ENCODE measurements at regions not wholly inside any gene's neighbourhood (a gene's known extent, or its start where the extent isn't known, plus 50 kb on each side); places are given as distances from the start of the nearest gene placed in this dataset.
"Not testable (repeated sequence)": the region's sequence is repeated elsewhere in the genome, so short reads cannot be mapped to it uniquely, and the experiment has no call there.

- FAIRE-seq (no peak), DNase-seq (ENCODE audit: insufficient read length, low spot score) (no peak)
- TF ChIP-seq SPI1 (IDR thresholded peaks at IDR 0.05; ENCODE audit: low read depth, low read length) (no peak), POU2F2 (IDR thresholded peaks at IDR 0.05; ENCODE audit: low read depth, low read length) (no peak), POLR2AphosphoS5 (IDR thresholded peaks at IDR 0.05; ENCODE audit: low read depth, low read length) (no peak), POLR2A (IDR thresholded peaks at IDR 0.05; ENCODE audit: low read depth, low read length) (no peak), PAX5 (IDR thresholded peaks at IDR 0.05; ENCODE audit: insufficient read depth, low read length, severe bottlenecking) (no peak)
Measured at GRCh38 chr10:33492701-33493345, 158.4 kb upstream of the NRP1 start.

DNA sequence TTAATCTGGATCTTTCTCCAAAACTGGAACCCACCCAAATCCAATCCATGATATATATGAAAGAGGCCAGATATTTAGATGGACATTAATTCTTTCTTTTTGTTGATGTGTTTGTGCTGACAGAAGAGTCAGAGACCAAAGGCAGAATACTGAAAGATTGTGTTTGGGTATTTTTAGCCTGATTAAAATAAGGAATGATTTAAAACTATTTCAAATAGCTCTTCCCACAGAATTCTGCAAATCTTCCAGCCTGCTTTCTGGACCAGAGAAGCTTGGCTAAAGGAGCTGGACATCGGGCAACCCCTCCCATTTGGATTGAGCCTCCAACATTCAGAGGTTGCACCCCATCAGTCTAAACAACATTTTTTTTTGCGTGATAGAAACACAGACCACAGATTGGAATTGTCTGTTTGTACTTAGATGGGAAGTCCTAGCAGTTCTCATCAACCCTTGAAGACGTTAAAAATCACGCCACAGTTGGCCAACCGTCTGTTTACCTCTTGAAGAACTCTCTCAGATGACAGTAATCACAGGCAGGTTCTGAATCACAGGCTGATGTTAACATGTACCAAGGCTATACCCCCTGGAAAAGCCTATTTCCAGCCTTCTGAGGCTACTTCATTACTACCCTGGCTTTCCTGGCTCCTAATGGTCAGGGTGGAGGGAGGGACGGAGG, 155.2 kb upstream of the NRP1 start:
- DNase-seq (ENCODE audit: insufficient read length, low spot score) (no peak), FAIRE-seq (no peak)
- TF ChIP-seq POLR2AphosphoS5 (IDR thresholded peaks at IDR 0.05; ENCODE audit: low read depth, low read length): no peak
- no peak for TF ChIP-seq POU2F2 (IDR thresholded peaks at IDR 0.05; ENCODE audit: low read depth, low read length)
- no peak for TF ChIP-seq SPI1 (IDR thresholded peaks at IDR 0.05; ENCODE audit: low read depth, low read length)
- TF ChIP-seq POLR2A (IDR thresholded peaks at IDR 0.05; ENCODE audit: low read depth, low read length): no peak
- TF ChIP-seq TAF1 (IDR thresholded peaks at IDR 0.05; ENCODE audit: low read depth, low read length): no peak

- FAIRE-seq (no peak), DNase-seq (ENCODE audit: insufficient read length, low spot score) (peak; percentile 5)
- TF ChIP-seq POU2F2 (IDR thresholded peaks at IDR 0.05; ENCODE audit: low read depth, low read length) (no peak), POLR2AphosphoS5 (IDR thresholded peaks at IDR 0.05; ENCODE audit: low read depth, low read length) (no peak), SPI1 (IDR thresholded peaks at IDR 0.05; ENCODE audit: low read depth, low read length) (no peak), PAX5 (IDR thresholded peaks at IDR 0.05; ENCODE audit: insufficient read depth, low read length, severe bottlenecking) (no peak), POLR2A (IDR thresholded peaks at IDR 0.05; ENCODE audit: low read depth, low read length) (no peak), TAF1 (IDR thresholded peaks at IDR 0.05; ENCODE audit: low read depth, low read length) (no peak)
Measured at GRCh38 chr10:33487014-33487776, 152.7 kb upstream of the NRP1 start.

- TF ChIP-seq POU2F2 (IDR thresholded peaks at IDR 0.05; ENCODE audit: low read depth, low read length) (no peak), POLR2A (IDR thresholded peaks at IDR 0.05; ENCODE audit: low read depth, low read length) (no peak), TAF1 (IDR thresholded peaks at IDR 0.05; ENCODE audit: low read depth, low read length) (no peak), POLR2AphosphoS5 (IDR thresholded peaks at IDR 0.05; ENCODE audit: low read depth, low read length) (no peak), SPI1 (IDR thresholded peaks at IDR 0.05; ENCODE audit: low read depth, low read length) (no peak), PAX5 (IDR thresholded peaks at IDR 0.05; ENCODE audit: insufficient read depth, low read length, severe bottlenecking) (no peak)
- FAIRE-seq: no peak
- DNase-seq (ENCODE audit: insufficient read length, low spot score): no peak
Measured at GRCh38 chr10:33485276-33485675, 150.8 kb upstream of the NRP1 start.

GRCh38 chr10:33484787-33485186, 150.3 kb upstream of the NRP1 start:
- no peak for DNase-seq (ENCODE audit: insufficient read length, low spot score)
- no peak for TF ChIP-seq POLR2A (IDR thresholded peaks at IDR 0.05; ENCODE audit: low read depth, low read length)
- TF ChIP-seq SPI1 (IDR thresholded peaks at IDR 0.05; ENCODE audit: low read depth, low read length): no peak
- no peak for TF ChIP-seq POLR2AphosphoS5 (IDR thresholded peaks at IDR 0.05; ENCODE audit: low read depth, low read length)
- no peak for FAIRE-seq

GRCh38 chr10:33483816-33484190, 149.3 kb upstream of the NRP1 start:
- no peak for FAIRE-seq
- no peak for DNase-seq (ENCODE audit: insufficient read length, low spot score)
- no peak for TF ChIP-seq PAX5 (IDR thresholded peaks at IDR 0.05; ENCODE audit: insufficient read depth, low read length, severe bottlenecking)
- no peak for TF ChIP-seq TAF1 (IDR thresholded peaks at IDR 0.05; ENCODE audit: low read depth, low read length)
- TF ChIP-seq POLR2AphosphoS5 (IDR thresholded peaks at IDR 0.05; ENCODE audit: low read depth, low read length): no peak
- TF ChIP-seq POU2F2 (IDR thresholded peaks at IDR 0.05; ENCODE audit: low read depth, low read length): no peak
- TF ChIP-seq POLR2A (IDR thresholded peaks at IDR 0.05; ENCODE audit: low read depth, low read length): no peak
- no peak for TF ChIP-seq SPI1 (IDR thresholded peaks at IDR 0.05; ENCODE audit: low read depth, low read length)

- TF ChIP-seq POU2F2 (IDR thresholded peaks at IDR 0.05; ENCODE audit: low read depth, low read length): no peak
- no peak for TF ChIP-seq TAF1 (IDR thresholded peaks at IDR 0.05; ENCODE audit: low read depth, low read length)
- TF ChIP-seq POLR2A (IDR thresholded peaks at IDR 0.05; ENCODE audit: low read depth, low read length): no peak
- no peak for TF ChIP-seq PAX5 (IDR thresholded peaks at IDR 0.05; ENCODE audit: insufficient read depth, low read length, severe bottlenecking)
- TF ChIP-seq SPI1 (IDR thresholded peaks at IDR 0.05; ENCODE audit: low read depth, low read length): no peak
- no peak for TF ChIP-seq POLR2AphosphoS5 (IDR thresholded peaks at IDR 0.05; ENCODE audit: low read depth, low read length)
Measured at GRCh38 chr10:33483124-33483815, 148.8 kb upstream of the NRP1 start.

DNA sequence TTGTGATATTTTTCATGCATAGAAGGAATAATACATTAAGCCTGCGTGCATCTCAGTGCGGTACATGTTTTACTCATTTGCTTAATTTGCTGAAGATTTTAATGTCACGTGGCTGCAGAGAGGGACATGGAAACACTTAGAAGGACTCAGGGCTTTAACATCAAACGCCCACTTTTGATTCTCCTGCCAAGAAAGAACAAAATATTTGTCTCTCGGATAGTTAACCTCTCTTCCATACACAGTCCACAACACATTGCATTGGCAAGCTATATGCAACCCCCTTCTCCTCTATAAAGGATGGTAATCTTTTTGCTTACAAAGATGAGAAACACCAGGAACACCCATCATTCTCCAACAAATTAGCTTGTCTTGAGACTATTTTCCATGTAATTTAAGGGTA, 148.0 kb upstream of the NRP1 start:
- DNase-seq (ENCODE audit: insufficient read length, low spot score) (no peak), FAIRE-seq (no peak)
- no peak for TF ChIP-seq TAF1 (IDR thresholded peaks at IDR 0.05; ENCODE audit: low read depth, low read length)
- TF ChIP-seq POU2F2 (IDR thresholded peaks at IDR 0.05; ENCODE audit: low read depth, low read length): no peak
- no peak for TF ChIP-seq POLR2A (IDR thresholded peaks at IDR 0.05; ENCODE audit: low read depth, low read length)
- no peak for TF ChIP-seq PAX5 (IDR thresholded peaks at IDR 0.05; ENCODE audit: insufficient read depth, low read length, severe bottlenecking)
- TF ChIP-seq POLR2AphosphoS5 (IDR thresholded peaks at IDR 0.05; ENCODE audit: low read depth, low read length): no peak
- no peak for TF ChIP-seq SPI1 (IDR thresholded peaks at IDR 0.05; ENCODE audit: low read depth, low read length)

More at GRCh38 chr10:33483124-33483815, 148.8 kb upstream of the NRP1 start:
- DNase-seq (ENCODE audit: insufficient read length, low spot score) (no peak), FAIRE-seq (no peak)

- no peak for DNase-seq (ENCODE audit: insufficient read length, low spot score)
- TF ChIP-seq TAF1 (IDR thresholded peaks at IDR 0.05; ENCODE audit: low read depth, low read length) (no peak), PAX5 (IDR thresholded peaks at IDR 0.05; ENCODE audit: insufficient read depth, low read length, severe bottlenecking) (no peak), POU2F2 (IDR thresholded peaks at IDR 0.05; ENCODE audit: low read depth, low read length) (no peak)
- no peak for FAIRE-seq
Measured at GRCh38 chr10:33481184-33481583, 146.7 kb upstream of the NRP1 start.

GRCh38 chr10:33480417-33480816, 145.9 kb upstream of the NRP1 start:
- DNase-seq (ENCODE audit: insufficient read length, low spot score); FAIRE-seq: not testable (repeated sequence)

All from GM12891 (cell line).